PC-9 (cell line): ENCODE measurements at regions not wholly inside any gene's neighbourhood (a gene's known extent, or its start where the extent isn't known, plus 50 kb on each side); places are given as distances from the start of the nearest gene placed in this dataset.

Source experiments
- BruUV-seq: library from RNA; stranded (reverse); fragments of 400-500 nt; replicated peaks from 2 replicates; lab custom pipeline; 2021; lab: Mats Ljungman, UMichigan
- CTCF ChIA-PET: fragments of 300-600 bp; sonication (Branson Sonifier 250); formaldehyde crosslinking; loops from one replicate; lab custom pipeline; 2022; ENCODE audit warnings: antibody characterized with exemption; lab: Charles Lee
- POLR2A ChIA-PET: fragments of 300-600 bp; sonication (Branson Sonifier 250); formaldehyde crosslinking; loops from one replicate; lab custom pipeline; 2022; ENCODE audit warnings: antibody characterized with exemption; ENCODE audit not compliant: unreplicated experiment; lab: Charles Lee
- DNase-seq, 2 experiments: peaks; one replicate each; pipeline versions ENCODE4 v3.0.0 to v3.0.0-alpha.2; 2015 to 2022; ENCODE audit warnings: mixed read lengths in 1 of 2
- H2AFZ ChIP-seq: fragments of 200-600 bp; sonication (generic); 2 replicates; pipeline ENCODE4 v1.8.1; 2017; ENCODE audit warnings: antibody characterized with exemption
- H3F3A ChIP-seq: fragments of 200-600 bp; sonication (generic); 2 replicates; pipeline ENCODE4 v1.8.1; 2017; ENCODE audit warnings: antibody characterized with exemption, mild to moderate bottlenecking, low read depth; ENCODE audit not compliant: insufficient read depth
- H3K27ac ChIP-seq: fragments of 200-600 bp; sonication (generic); 2 replicates; pipeline ENCODE4 v1.6.1; 2016; ENCODE audit warnings: mixed run types
- H3K27me3 ChIP-seq: fragments of 200-600 bp; sonication (generic); 2 replicates; pipeline ENCODE4 v1.6.1; 2016; ENCODE audit warnings: low read depth, mixed run types; ENCODE audit not compliant: insufficient read depth
- H3K36me3 ChIP-seq: fragments of 200-600 bp; sonication (generic); 2 replicates; pipeline ENCODE4 v1.6.1; 2016; ENCODE audit warnings: low read depth, mixed run types
- H3K4me1 ChIP-seq: fragments of 200-600 bp; sonication (generic); replicated peaks from 2 replicates; pipeline ENCODE4 v1.6.1; 2016; ENCODE audit warnings: mixed run types; ENCODE audit not compliant: insufficient read depth
- H3K4me2 ChIP-seq: fragments of 200-600 bp; sonication (generic); 2 replicates; pipeline ENCODE4 v1.6.1; 2017; ENCODE audit warnings: mixed run types
- H3K4me3 ChIP-seq: fragments of 200-600 bp; sonication (generic); 2 replicates; pipeline ENCODE4 v1.6.1; 2016; ENCODE audit warnings: mixed run types
- H3K79me2 ChIP-seq: fragments of 200-600 bp; sonication (generic); 2 replicates; pipeline ENCODE4 v1.6.1; 2017; ENCODE audit warnings: low read depth, mixed run types
- H3K9me2 ChIP-seq: fragments of 200-600 bp; sonication (generic); 2 replicates; pipeline ENCODE4 v1.8.1; 2017; ENCODE audit warnings: mild to moderate bottlenecking; ENCODE audit not compliant: insufficient read depth
- H3K9me3 ChIP-seq: fragments of 200-600 bp; sonication (generic); 2 replicates; pipeline ENCODE4 v1.8.1; 2016; ENCODE audit warnings: low read depth; ENCODE audit not compliant: insufficient read depth
- H4K20me1 ChIP-seq: fragments of 200-600 bp; sonication (generic); 2 replicates; pipeline ENCODE4 v1.8.1; 2017; ENCODE audit not compliant: insufficient read depth
- EZH2 ChIP-seq: fragments of 200-600 bp; sonication (generic); IDR thresholded peaks from 2 replicates; pipeline ENCODE4 v1.8.0; 2017; ENCODE audit warnings: antibody characterized with exemption, low read depth
- intact Hi-C: fragments of 100-400 bp; cut with micrococcal nuclease; formaldehyde crosslinking; loops from one replicate; pipeline ENCODE4 v1.10.0; 2022; ENCODE audit not compliant: unreplicated experiment
- TF ChIP-seq, protein P1 (sequence below): fragments of 200-600 bp; sonication (generic); conservative IDR thresholded peaks from 2 replicates; pipeline ENCODE4 v1.6.1; 2017; ENCODE audit warnings: mixed run types, antibody characterized with exemption, mild to moderate bottlenecking, moderate library complexity

DNA sequence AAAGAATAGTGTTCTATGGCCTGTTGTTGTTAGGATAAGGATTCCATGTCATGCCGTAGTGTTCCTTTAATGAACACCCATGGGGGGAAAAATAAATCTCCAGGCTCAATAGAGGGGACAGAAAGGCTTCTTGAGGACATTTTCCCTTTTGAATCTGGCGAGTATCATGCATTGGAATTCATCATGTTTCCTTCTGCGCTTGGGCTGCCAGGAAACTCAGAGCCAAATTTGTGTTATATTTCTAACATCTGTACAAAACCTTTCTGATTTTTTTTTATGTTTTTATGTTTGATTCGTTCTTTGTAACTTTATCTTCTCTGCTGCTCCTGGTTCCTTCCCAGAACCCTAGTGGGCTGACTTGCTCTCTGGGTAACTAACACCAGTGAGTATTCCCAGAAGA, 1163.3 kb downstream of the VRK1 start:
- DNase-seq, result no peak
- no TSS peak for BruUV-seq
- no peaks in the 10 kb centered on the region for H3K36me3 ChIP-seq
- ChIA-PET CTCF (no interaction called here), POLR2A (no interaction called here)
- H3K4me3 ChIP-seq, result no peak overlapping the region
- H2AFZ ChIP-seq, result no peak overlapping the region
- no peak overlapping the region for H3K27ac ChIP-seq
- H3K27me3 ChIP-seq, result no peaks in the 10 kb centered on the region
- no peak overlapping the region for H3K4me2 ChIP-seq
- no peaks in the 10 kb centered on the region for H4K20me1 ChIP-seq
- H3F3A ChIP-seq, result no peaks in the 10 kb centered on the region
- no peak for TF ChIP-seq EZH2
- TF ChIP-seq, protein P1, sequence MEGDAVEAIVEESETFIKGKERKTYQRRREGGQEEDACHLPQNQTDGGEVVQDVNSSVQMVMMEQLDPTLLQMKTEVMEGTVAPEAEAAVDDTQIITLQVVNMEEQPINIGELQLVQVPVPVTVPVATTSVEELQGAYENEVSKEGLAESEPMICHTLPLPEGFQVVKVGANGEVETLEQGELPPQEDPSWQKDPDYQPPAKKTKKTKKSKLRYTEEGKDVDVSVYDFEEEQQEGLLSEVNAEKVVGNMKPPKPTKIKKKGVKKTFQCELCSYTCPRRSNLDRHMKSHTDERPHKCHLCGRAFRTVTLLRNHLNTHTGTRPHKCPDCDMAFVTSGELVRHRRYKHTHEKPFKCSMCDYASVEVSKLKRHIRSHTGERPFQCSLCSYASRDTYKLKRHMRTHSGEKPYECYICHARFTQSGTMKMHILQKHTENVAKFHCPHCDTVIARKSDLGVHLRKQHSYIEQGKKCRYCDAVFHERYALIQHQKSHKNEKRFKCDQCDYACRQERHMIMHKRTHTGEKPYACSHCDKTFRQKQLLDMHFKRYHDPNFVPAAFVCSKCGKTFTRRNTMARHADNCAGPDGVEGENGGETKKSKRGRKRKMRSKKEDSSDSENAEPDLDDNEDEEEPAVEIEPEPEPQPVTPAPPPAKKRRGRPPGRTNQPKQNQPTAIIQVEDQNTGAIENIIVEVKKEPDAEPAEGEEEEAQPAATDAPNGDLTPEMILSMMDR, result no peak
- intact Hi-C loops, result no loop called here
- H3K4me1 ChIP-seq, result no peaks in the 10 kb centered on the region
- no peaks in the 10 kb centered on the region for H3K79me2 ChIP-seq
- no peaks in the 10 kb centered on the region for H3K9me3 ChIP-seq
- no peaks in the 10 kb centered on the region for H3K9me2 ChIP-seq

DNA sequence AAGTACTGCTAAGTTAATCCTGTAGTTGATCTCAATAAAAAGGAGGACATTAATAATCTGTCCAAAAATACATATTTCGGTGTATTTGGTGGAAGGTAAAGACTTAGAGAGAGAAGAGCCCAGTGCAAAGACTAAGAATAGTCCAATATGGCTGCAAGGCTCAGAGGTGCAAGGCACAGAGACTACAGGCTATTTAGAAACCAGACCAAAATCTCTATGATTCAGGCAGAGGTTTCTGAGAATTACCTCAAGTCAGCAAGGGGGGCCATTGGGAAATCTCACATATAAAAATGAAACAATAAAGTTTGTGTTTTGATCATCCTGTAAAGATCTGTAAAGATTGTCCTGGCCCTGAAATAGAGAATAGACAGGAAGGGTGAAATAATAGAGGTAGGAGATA, 1173.0 kb downstream of the VRK1 start:
- no TSS peak for BruUV-seq
- H3K9me2 ChIP-seq, result no peaks in the 10 kb centered on the region
- no peak overlapping the region for H3K4me3 ChIP-seq
- H3K27ac ChIP-seq, result no peak overlapping the region
- H3K27me3 ChIP-seq, result no peaks in the 10 kb centered on the region
- H3K79me2 ChIP-seq, result no peaks in the 10 kb centered on the region
- TF ChIP-seq EZH2, result no peak
- TF ChIP-seq, protein P1, result no peak
- POLR2A ChIA-PET, result no interaction called here
- intact Hi-C loops, result no loop called here
- H3K4me2 ChIP-seq, result no peak overlapping the region
- H3K4me1 ChIP-seq, result no peaks in the 10 kb centered on the region
- DNase-seq, result no peak
- no peaks in the 10 kb centered on the region for H3K36me3 ChIP-seq
- H2AFZ ChIP-seq, result no peak overlapping the region
- no peaks in the 10 kb centered on the region for H3K9me3 ChIP-seq
- CTCF ChIA-PET, result no interaction called here
- H4K20me1 ChIP-seq, result no peaks in the 10 kb centered on the region
- H3F3A ChIP-seq, result no peaks in the 10 kb centered on the region

DNA sequence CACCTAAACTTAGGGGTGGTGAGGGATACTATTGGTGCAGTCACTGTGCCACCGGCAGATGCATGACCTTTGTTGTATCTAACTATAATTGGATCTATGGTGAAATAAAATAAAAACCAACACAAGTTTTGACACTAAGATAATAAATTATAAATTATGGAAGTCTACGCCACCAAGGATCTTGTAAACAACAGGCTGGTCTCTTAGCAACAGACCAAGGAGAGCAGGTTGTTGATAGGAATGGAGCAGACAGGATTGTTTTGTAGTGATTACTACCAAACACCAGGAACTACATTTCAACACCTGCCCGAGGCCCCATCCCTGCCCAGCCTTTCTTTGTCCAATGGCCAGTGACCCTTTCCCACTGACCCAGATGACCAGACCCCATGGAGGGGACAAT, 1178.0 kb downstream of the VRK1 start:
- CTCF ChIA-PET, result no interaction called here
- intact Hi-C loops, result no loop called here
- no peak overlapping the region for H3K4me3 ChIP-seq
- H3K27me3 ChIP-seq, result no peaks in the 10 kb centered on the region
- no peak for DNase-seq
- H3K79me2 ChIP-seq, result no peaks in the 10 kb centered on the region
- H2AFZ ChIP-seq, result no peak overlapping the region
- no TSS peak for BruUV-seq
- no peak overlapping the region for H3K4me2 ChIP-seq
- H3K9me2 ChIP-seq, result no peaks in the 10 kb centered on the region
- H3K9me3 ChIP-seq, result no peaks in the 10 kb centered on the region
- H3K4me1 ChIP-seq, result no peaks in the 10 kb centered on the region
- no peaks in the 10 kb centered on the region for H3K36me3 ChIP-seq
- POLR2A ChIA-PET, result no interaction called here
- H3K27ac ChIP-seq, result no peak overlapping the region
- TF ChIP-seq, protein P1, result no peak
- no peak for TF ChIP-seq EZH2
- H4K20me1 ChIP-seq, result no peaks in the 10 kb centered on the region
- H3F3A ChIP-seq, result no peaks in the 10 kb centered on the region
